ENCODE measurements at regions not wholly inside any gene's neighbourhood (a gene's known extent, or its start where the extent isn't known, plus 50 kb on each side); places are given as distances from the start of the nearest gene placed in this dataset.

DNA sequence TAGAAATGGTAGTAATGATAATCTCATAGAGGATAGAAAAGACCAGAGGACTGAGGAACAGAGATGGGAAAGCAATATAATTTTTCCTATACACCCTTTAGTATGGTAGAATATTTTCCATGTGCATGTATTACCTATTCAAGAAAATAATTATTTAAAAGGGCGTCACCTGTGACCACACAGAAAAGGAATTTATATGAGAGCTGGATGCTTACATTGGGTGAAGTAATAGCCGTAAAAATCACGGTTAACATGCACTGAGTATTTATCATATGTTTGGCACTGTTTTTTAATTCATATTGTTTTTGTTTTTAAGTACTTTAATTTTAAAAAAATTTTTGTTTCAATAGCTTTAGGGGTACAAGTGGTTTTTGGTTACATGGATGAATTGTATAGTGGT is 195.1 kb downstream of the IPMK start:
- TF ChIP-seq, protein P1, sequence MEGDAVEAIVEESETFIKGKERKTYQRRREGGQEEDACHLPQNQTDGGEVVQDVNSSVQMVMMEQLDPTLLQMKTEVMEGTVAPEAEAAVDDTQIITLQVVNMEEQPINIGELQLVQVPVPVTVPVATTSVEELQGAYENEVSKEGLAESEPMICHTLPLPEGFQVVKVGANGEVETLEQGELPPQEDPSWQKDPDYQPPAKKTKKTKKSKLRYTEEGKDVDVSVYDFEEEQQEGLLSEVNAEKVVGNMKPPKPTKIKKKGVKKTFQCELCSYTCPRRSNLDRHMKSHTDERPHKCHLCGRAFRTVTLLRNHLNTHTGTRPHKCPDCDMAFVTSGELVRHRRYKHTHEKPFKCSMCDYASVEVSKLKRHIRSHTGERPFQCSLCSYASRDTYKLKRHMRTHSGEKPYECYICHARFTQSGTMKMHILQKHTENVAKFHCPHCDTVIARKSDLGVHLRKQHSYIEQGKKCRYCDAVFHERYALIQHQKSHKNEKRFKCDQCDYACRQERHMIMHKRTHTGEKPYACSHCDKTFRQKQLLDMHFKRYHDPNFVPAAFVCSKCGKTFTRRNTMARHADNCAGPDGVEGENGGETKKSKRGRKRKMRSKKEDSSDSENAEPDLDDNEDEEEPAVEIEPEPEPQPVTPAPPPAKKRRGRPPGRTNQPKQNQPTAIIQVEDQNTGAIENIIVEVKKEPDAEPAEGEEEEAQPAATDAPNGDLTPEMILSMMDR (optimal IDR thresholded peaks at IDR 0.05 in 1 of 3, IDR thresholded peaks at IDR 0.05 in 1 of 3, conservative IDR thresholded peaks at IDR 0.05 in 1 of 3; ENCODE audit: extremely low read depth in 1 of 3, insufficient read depth in 2 of 3, low read length in 3 of 3), result no peak
- TF ChIP-seq EZH2 (IDR thresholded peaks at IDR 0.05; ENCODE audit: low read length), result no peak

All from keratinocyte (primary cell).